Right lobe of liver (tissue), 6 donors: ENCODE measurements at regions not wholly inside any gene's neighbourhood (a gene's known extent, or its start where the extent isn't known, plus 50 kb on each side); places are given as distances from the start of the nearest gene placed in this dataset.

ENCODE experiments used
- ATAC-seq, 4 donors: fragments of 200-7000 bp; cut with Tn5 transposase; one replicate each; pipeline ENCODE4 v1.9.1; 2020; ENCODE audit warnings: mild to moderate bottlenecking in 4 of 4, moderate library complexity in 4 of 4
- DNase-seq, 3 donors: peaks; one replicate each; pipeline ENCODE4 v3.0.0-alpha.2; 2020
- H3K27ac ChIP-seq, 3 donors: fragments of 200-600 bp; one replicate each; pipeline ENCODE4 v1.8.0; 2022
- H3K27me3 ChIP-seq, 2 donors: fragments of 200-600 bp; one replicate each; pipeline ENCODE4 v1.8.0; 2022
- H3K36me3 ChIP-seq, 4 donors: fragments of 200-600 bp; sonication (generic) in 1 of 4; one replicate each; pipeline versions ENCODE4 v1.5.1 to v1.8.0; 2017 to 2022; ENCODE audit warnings: control low read depth in 1 of 4
- H3K4me1 ChIP-seq, 4 donors: fragments of 200-600 bp; sonication (generic) in 1 of 4; one replicate each; pipeline versions ENCODE4 v1.5.1 to v1.8.0; 2017 to 2022; ENCODE audit warnings: control low read depth in 1 of 4
- H3K4me3 ChIP-seq, 3 donors: fragments of 200-600 bp; one replicate each; pipeline ENCODE4 v1.8.0; 2022
- H3K9me3 ChIP-seq, 4 donors: fragments of 200-600 bp; sonication (generic) in 1 of 4; one replicate each; pipeline versions ENCODE4 v1.5.1 to v1.8.0; 2017 to 2022; ENCODE audit warnings: control low read depth in 1 of 4
- CTCF ChIP-seq, 4 donors: fragments of 200-600 bp in 3 of 4; fragments of 450-650 bp in 1 of 4; IDR thresholded peaks; one replicate each; pipeline versions ENCODE4 v1.5.1 to v1.8.0; 2016 to 2022; ENCODE audit warnings: antibody characterized with exemption in 4 of 4, mild to moderate bottlenecking in 2 of 4
- POLR2A ChIP-seq: fragments of 450-650 bp; IDR thresholded peaks from one replicate; pipeline ENCODE4 v1.6.1; 2017; ENCODE audit warnings: antibody characterized with exemption, mild to moderate bottlenecking
- WGBS: methylation state at CpG from one replicate; pipeline ENCODE4 v1.1.6; 2018; ENCODE audit warnings: low coverage, low lambda C conversion rate; ENCODE audit not compliant: insufficient coverage; ENCODE audit errors: missing lambda C conversion rate; 5-methylcytosine and 5-hydroxymethylcytosine counted together
- intact Hi-C, 2 donors: fragments of 100-400 bp; cut with DNase I; formaldehyde crosslinking; loops; one replicate each; pipeline versions ENCODE4 v1.11.2 to v1.14.1; 2022
- donor health status: DM: no; HTN: yes; CAD: no.
- donor health status: DM: no; HTN: no; CAD: no.
- donor health status: DM: no; HTN: no; CAD: no.
- donor health status: DM: no; HTN: yes; CAD: no.
- donor health status: DM: no; HTN: yes; CAD: no.

GRCh38 chr7:46317256-46317655 is 396.2 kb upstream of the IGFBP3 start:
- TF ChIP-seq CTCF (IDR thresholded peaks at IDR 0.05) (no peak), POLR2A (no peak)

GRCh38 chr7:46315891-46316290 is 394.8 kb upstream of the IGFBP3 start:
- H3K4me1 ChIP-seq = no peaks in the 10 kb centered on the region
- WGBS = 63% methylated on average over 2 of the region's 5 CpGs
- H3K27me3 ChIP-seq = no peaks in the 10 kb centered on the region
- no peak for TF ChIP-seq POLR2A
- TF ChIP-seq CTCF (IDR thresholded peaks at IDR 0.05) = no peak
- H3K27ac ChIP-seq = no peak overlapping the region
- H3K9me3 ChIP-seq = no peaks in the 10 kb centered on the region
- no peak for ATAC-seq
- no peak for DNase-seq
- intact Hi-C loops = no loop called here
- H3K4me3 ChIP-seq = no peak overlapping the region
- no peaks in the 10 kb centered on the region for H3K36me3 ChIP-seq

More at GRCh38 chr7:46317256-46317655, 396.2 kb upstream of the IGFBP3 start:
- ATAC-seq (no peak), DNase-seq (no peak)
- intact Hi-C loops = no loop called here
- no peaks in the 10 kb centered on the region for H3K9me3 ChIP-seq
- H3K36me3 ChIP-seq = no peaks in the 10 kb centered on the region
- WGBS = 64% methylated on average over 6 of the region's 6 CpGs
- no peak overlapping the region for H3K27ac ChIP-seq
- no peaks in the 10 kb centered on the region for H3K27me3 ChIP-seq
- H3K4me3 ChIP-seq = no peak overlapping the region
- H3K4me1 ChIP-seq = no peaks in the 10 kb centered on the region

GRCh38 chr7:46301677-46302076 is 380.6 kb upstream of the IGFBP3 start:
- intact Hi-C loops = no loop called here
- Histone ChIP-seq H3K27ac (no peak overlapping the region), H3K4me3 (no peak overlapping the region), H3K27me3 (no peaks in the 10 kb centered on the region), H3K4me1 (no peaks in the 10 kb centered on the region), H3K9me3 (no peaks in the 10 kb centered on the region), H3K36me3 (no peaks in the 10 kb centered on the region)
- 67% methylated on average over 1 of the region's 1 CpG for WGBS
- TF ChIP-seq POLR2A = no peak
- TF ChIP-seq CTCF (IDR thresholded peaks at IDR 0.05) = no peak
- no peak for ATAC-seq
- no peak for DNase-seq

- intact Hi-C loops = no loop called here
- no peak overlapping the region for H3K4me3 ChIP-seq
- H3K4me1 ChIP-seq = no peaks in the 10 kb centered on the region
- DNase-seq (no peak), ATAC-seq (no peak)
- TF ChIP-seq POLR2A (no peak), CTCF (IDR thresholded peaks at IDR 0.05) (no peak)
- no peak overlapping the region for H3K27ac ChIP-seq
- no peaks in the 10 kb centered on the region for H3K27me3 ChIP-seq
- H3K9me3 ChIP-seq = no peaks in the 10 kb centered on the region
- WGBS = 66% methylated on average over 2 of the region's 2 CpGs
- no peaks in the 10 kb centered on the region for H3K36me3 ChIP-seq
These were observed 376.4 kb upstream of the IGFBP3 start for GRCh38 chr7:46297515-46297914.

GRCh38 chr7:46296526-46296925 is 375.5 kb upstream of the IGFBP3 start:
- no peak for ATAC-seq
- no peaks in the 10 kb centered on the region for H3K36me3 ChIP-seq
- no peak overlapping the region for H3K4me3 ChIP-seq
- intact Hi-C loops = no loop called here
- H3K27ac ChIP-seq = no peak overlapping the region
- H3K9me3 ChIP-seq = no peaks in the 10 kb centered on the region
- TF ChIP-seq CTCF (IDR thresholded peaks at IDR 0.05) (no peak), POLR2A (no peak)
- WGBS = 21% methylated on average over 1 of the region's 1 CpG
- H3K4me1 ChIP-seq = no peaks in the 10 kb centered on the region
- no peaks in the 10 kb centered on the region for H3K27me3 ChIP-seq
- no peak for DNase-seq
